ENCODE measurements at regions not wholly inside any gene's neighbourhood (a gene's known extent, or its start where the extent isn't known, plus 50 kb on each side); places are given as distances from the start of the nearest gene placed in this dataset.

DNA sequence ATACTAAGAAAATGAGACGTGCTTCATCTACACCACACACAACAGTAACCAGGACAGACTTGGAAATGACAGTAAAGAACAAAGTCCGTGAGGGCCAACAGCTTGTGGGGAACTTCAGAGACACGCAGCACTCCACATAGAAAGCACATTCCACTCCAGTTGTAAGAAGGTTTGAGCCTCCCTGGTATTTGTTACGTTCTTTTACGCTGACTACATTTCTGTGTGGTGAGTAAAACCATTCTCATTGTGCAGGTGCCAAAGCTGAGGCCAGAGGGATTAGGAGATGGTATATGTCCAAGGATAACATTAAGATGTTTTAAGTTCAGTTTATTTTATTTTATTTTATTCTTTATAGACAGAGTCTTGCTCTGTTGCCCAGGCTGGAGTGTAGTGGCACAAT lies 1189.9 kb downstream of the UQCRFS1 start:
- H3K4me3 ChIP-seq: no peak overlapping the region
- no peaks in the 10 kb centered on the region for H3K27me3 ChIP-seq
- 52 to 58% (median 56%) methylated on average over 5 of the region's 5 CpGs for WGBS, 4 donors
- no peak for ATAC-seq
- no peak overlapping the region for H3K27ac ChIP-seq
- DNase-seq: no peak
- no peaks in the 10 kb centered on the region for H3K9me3 ChIP-seq
- TF ChIP-seq, protein P1, sequence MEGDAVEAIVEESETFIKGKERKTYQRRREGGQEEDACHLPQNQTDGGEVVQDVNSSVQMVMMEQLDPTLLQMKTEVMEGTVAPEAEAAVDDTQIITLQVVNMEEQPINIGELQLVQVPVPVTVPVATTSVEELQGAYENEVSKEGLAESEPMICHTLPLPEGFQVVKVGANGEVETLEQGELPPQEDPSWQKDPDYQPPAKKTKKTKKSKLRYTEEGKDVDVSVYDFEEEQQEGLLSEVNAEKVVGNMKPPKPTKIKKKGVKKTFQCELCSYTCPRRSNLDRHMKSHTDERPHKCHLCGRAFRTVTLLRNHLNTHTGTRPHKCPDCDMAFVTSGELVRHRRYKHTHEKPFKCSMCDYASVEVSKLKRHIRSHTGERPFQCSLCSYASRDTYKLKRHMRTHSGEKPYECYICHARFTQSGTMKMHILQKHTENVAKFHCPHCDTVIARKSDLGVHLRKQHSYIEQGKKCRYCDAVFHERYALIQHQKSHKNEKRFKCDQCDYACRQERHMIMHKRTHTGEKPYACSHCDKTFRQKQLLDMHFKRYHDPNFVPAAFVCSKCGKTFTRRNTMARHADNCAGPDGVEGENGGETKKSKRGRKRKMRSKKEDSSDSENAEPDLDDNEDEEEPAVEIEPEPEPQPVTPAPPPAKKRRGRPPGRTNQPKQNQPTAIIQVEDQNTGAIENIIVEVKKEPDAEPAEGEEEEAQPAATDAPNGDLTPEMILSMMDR (IDR thresholded peaks at IDR 0.05): no peak
- no peak for TF ChIP-seq POLR2A (IDR thresholded peaks at IDR 0.05)
- H3K4me1 ChIP-seq: no peaks in the 10 kb centered on the region
- H3K36me3 ChIP-seq: no peaks in the 10 kb centered on the region
- intact Hi-C loops (cut with DNase I): loop anchor here in 1 of 10 donors (2.0 kb wide), 1 partner anchor 42 kb away; no protein-coding TSS in a partner anchor

DNA sequence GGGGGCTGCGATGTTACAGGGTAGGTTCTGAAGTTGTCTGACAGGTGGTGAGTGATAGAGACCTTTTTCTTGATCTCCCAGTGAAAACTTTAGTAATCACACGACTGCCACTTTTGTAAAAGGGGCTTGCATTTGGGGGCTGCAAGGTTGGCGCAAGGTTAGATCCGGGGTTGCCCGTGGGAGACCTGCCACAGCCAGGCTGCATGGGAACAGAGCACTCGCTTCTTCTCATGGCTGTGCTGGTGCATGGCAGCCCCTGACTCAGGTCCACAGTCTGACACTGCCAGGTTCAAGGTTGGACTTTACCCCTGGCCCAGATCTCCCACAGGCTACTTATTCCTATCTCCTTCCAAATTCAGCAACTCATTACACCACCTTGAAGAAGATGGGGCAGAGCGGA lies 1190.4 kb downstream of the UQCRFS1 start:
- H3K4me3 ChIP-seq: no peak overlapping the region
- no peaks in the 10 kb centered on the region for H3K36me3 ChIP-seq
- no peaks in the 10 kb centered on the region for H3K27me3 ChIP-seq
- DNase-seq: no peak
- 77 to 92% (median 84%) methylated on average over 5 to 7 of the region's 7 CpGs for WGBS, 4 donors
- no peaks in the 10 kb centered on the region for H3K9me3 ChIP-seq
- TF ChIP-seq, protein P1 (IDR thresholded peaks at IDR 0.05): no peak
- no peak for ATAC-seq
- intact Hi-C loops (cut with DNase I): loop anchor here in 1 of 10 donors (2.0 kb wide), 1 partner anchor 42 kb away; no protein-coding TSS in a partner anchor
- H3K4me1 ChIP-seq: no peaks in the 10 kb centered on the region
- H3K27ac ChIP-seq: no peak overlapping the region

DNA sequence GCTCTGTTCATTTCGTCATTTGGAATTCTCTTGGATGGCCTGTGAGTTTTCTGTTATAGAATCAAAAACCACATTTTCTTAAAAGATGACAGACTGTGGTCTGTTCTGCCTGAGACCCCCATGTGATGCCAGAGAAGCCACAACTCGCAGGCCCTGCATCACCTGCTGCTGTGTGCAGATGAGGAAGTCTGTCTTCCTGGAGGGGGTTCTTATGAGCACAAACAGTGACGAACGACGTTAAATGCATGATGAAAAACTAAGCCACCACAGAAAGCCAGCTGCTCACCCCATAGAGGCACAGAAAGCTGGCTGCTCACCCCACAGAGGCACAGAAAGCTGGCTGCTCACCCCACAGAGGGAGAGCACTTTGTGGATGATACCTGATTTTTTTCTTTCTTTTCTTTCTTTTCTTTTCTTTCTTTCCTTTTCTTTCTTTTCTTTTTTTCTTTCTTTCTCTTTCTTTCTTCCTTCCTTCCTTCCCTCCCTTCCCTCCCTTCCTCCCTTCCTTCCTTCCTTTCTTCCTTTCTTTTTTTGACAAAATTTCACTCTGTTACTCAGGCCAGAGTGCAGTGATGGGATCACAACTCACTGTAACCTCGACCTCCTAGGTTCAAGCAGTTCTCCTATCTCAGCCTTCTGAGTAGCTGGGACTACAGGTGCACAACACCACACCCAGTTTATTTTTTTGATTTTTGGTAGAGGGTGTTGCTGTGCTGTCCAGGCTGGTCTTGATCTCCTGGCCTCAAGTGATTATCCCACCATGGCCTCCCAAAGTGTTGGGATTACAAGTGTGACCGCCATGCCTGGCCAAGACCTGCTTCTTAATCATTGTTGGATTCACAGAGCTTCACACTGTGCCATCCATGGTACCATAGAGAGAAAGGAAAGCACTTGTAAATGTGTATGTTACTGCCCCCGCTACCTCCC lies 1191.4 kb downstream of the UQCRFS1 start:
- WGBS, 4 donors: 70 to 76% (median 73%) methylated on average over 8 of the region's 8 CpGs
- Histone ChIP-seq H3K36me3 (no peaks in the 10 kb centered on the region), H3K4me3 (no peak overlapping the region), H3K9me3 (no peaks in the 10 kb centered on the region), H3K4me1 (no peaks in the 10 kb centered on the region), H3K27ac (no peak overlapping the region), H3K27me3 (no peaks in the 10 kb centered on the region)
- intact Hi-C loops (cut with DNase I): loop anchor here in 1 of 10 donors (2.0 kb wide), 1 partner anchor 41 kb away; no protein-coding TSS in a partner anchor
- TF ChIP-seq, protein P1 (IDR thresholded peaks at IDR 0.05): no peak
- TF ChIP-seq POLR2A (IDR thresholded peaks at IDR 0.05): no peak
- no peak for DNase-seq
- no peak for ATAC-seq

DNA sequence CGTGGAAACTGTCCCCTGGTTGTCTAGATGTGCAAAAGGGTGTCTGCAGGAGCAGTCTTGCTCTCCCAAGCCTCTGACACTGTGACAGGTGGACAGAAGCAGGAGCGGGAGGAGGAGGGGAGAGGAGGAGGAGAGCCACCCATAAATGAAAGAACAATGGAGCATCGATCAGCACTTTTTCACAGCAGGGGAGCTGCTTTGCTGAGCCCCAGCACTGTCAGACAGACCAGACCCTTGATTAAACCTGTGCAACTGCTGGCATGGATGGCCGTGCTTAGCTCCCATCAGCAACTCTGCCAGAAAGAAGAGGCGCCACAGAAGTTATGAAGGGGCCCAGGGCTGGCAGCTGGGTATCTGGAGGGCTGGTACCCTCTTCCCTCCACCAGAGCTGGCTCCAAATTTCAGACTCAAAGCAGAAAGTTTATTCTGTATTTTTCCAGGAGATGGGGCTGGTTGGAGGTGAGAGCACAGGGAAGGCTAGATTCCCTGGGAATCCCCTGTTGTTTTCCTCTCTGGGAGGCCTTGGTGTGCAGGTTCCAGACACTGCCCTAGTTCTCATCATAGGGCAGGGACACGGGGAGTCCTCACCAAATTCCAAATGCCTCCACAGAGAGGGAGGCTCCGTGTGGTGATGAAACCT lies 1192.2 kb downstream of the UQCRFS1 start:
- Histone ChIP-seq H3K27me3 (no peaks in the 10 kb centered on the region), H3K4me3 (no peak overlapping the region)
- 50 to 54% (median 52%) methylated on average over 7 of the region's 7 CpGs for WGBS, 4 donors

More for the DNA sequence above, 1192.2 kb downstream of the UQCRFS1 start:
- DNase-seq (no peak), ATAC-seq (no peak)
- no peak for TF ChIP-seq POLR2A (IDR thresholded peaks at IDR 0.05)
- TF ChIP-seq, protein P1 (IDR thresholded peaks at IDR 0.05): no peak
- Histone ChIP-seq H3K9me3 (no peaks in the 10 kb centered on the region), H3K27ac (no peak overlapping the region), H3K4me1 (no peaks in the 10 kb centered on the region), H3K36me3 (no peaks in the 10 kb centered on the region)
- intact Hi-C loops (cut with DNase I): no loop called here

Measured in heart left ventricle (tissue), 16 donors.